IMR-90 (cell line): ENCODE measurements at regions not wholly inside any gene's neighbourhood (a gene's known extent, or its start where the extent isn't known, plus 50 kb on each side); places are given as distances from the start of the nearest gene placed in this dataset.
A peak's percentile ranks its signal among the peaks of the same experiment; 100 is the strongest.

Experiments
- ATAC-seq: fragments of 200-7000 bp; cut with Tn5 transposase; 2 replicates; pipeline ENCODE4 v1.9.1; 2020; ENCODE audit warnings: low read depth, mild to moderate bottlenecking, moderate library complexity
- BruUV-seq: library from RNA; stranded (reverse); fragments of 400-500 nt; replicated peaks from 2 replicates; lab custom pipeline; 2021; lab: Mats Ljungman, UMichigan
- CTCF ChIA-PET: fragments of 300-600 bp; formaldehyde crosslinking; extraction: SDS; loops from one replicate; lab custom pipeline; 2021; ENCODE audit warnings: antibody characterized with exemption; lab: Yijun Ruan, JAX
- POLR2A ChIA-PET: fragments of 300-600 bp; sonication (Branson Sonifier 250); formaldehyde crosslinking; loops from one replicate; lab custom pipeline; 2022; ENCODE audit warnings: antibody characterized with exemption; ENCODE audit not compliant: unreplicated experiment; lab: Charles Lee
- DNase-seq: peaks from one replicate; pipeline ENCODE4 v3.0.0; 2013
- H2AFZ ChIP-seq: replicated peaks from 2 replicates; pipeline ENCODE3; 2013; ENCODE audit warnings: low read length, mild to moderate bottlenecking; ENCODE audit not compliant: poor library complexity
- H2AK5ac ChIP-seq: 2 replicates; pipeline ENCODE4 v1.6.1; 2013; ENCODE audit warnings: low read depth, low read length, inconsistent platforms
- H2AK9ac ChIP-seq: replicated peaks from 2 replicates; pipeline ENCODE3; 2013; ENCODE audit warnings: mild to moderate bottlenecking, low read depth, low read length, moderate library complexity; ENCODE audit not compliant: poor library complexity
- H2BK120ac ChIP-seq: 2 replicates; pipeline ENCODE4 v1.6.1; 2013; ENCODE audit warnings: low read depth, low read length, inconsistent platforms
- H2BK15ac ChIP-seq: 3 replicates; pipeline ENCODE4 v1.6.1; 2013; ENCODE audit warnings: low read depth, low read length, inconsistent platforms
- H2BK20ac ChIP-seq: 2 replicates; pipeline ENCODE4 v1.6.1; 2013; ENCODE audit warnings: low read depth, mild to moderate bottlenecking, inconsistent platforms, low read length, moderate library complexity
- H2BK5ac ChIP-seq: 2 replicates; pipeline ENCODE4 v1.6.1; 2013; ENCODE audit warnings: mild to moderate bottlenecking, low read depth, low read length, inconsistent platforms; ENCODE audit not compliant: poor library complexity, severe bottlenecking
- H3K14ac ChIP-seq: replicated peaks from 2 replicates; pipeline ENCODE4 v1.6.1; 2013; ENCODE audit warnings: low read depth, low read length, inconsistent platforms
- H3K18ac ChIP-seq: 2 replicates; pipeline ENCODE4 v1.6.1; 2013; ENCODE audit warnings: low read depth, low read length, control low read depth
- H3K23ac ChIP-seq: 2 replicates; pipeline ENCODE4 v1.6.1; 2013; ENCODE audit warnings: low read depth, low read length, inconsistent platforms
- H3K27ac ChIP-seq: 2 replicates; pipeline ENCODE4 v1.5.1; 2013; ENCODE audit warnings: mild to moderate bottlenecking, control low read depth, low read length; ENCODE audit not compliant: insufficient read depth
- H3K27me3 ChIP-seq: 2 replicates; pipeline ENCODE4 v1.6.1; 2013; ENCODE audit warnings: low read length; ENCODE audit not compliant: control insufficient read depth, insufficient read depth
- H3K36me3 ChIP-seq: 2 replicates; pipeline ENCODE4 v1.6.1; 2013; ENCODE audit warnings: low read length, mixed read lengths; ENCODE audit not compliant: control insufficient read depth, insufficient read depth
- H3K4ac ChIP-seq: 2 replicates; pipeline ENCODE4 v1.6.1; 2013; ENCODE audit warnings: low read depth, low read length, inconsistent platforms
- H3K4me1 ChIP-seq: 2 replicates; pipeline ENCODE4 v1.6.1; 2013; ENCODE audit warnings: low read length, mixed read lengths; ENCODE audit not compliant: control insufficient read depth, insufficient read depth
- H3K4me2 ChIP-seq: 2 replicates; pipeline ENCODE4 v1.6.1; 2013; ENCODE audit warnings: low read depth, mild to moderate bottlenecking, control low read depth, low read length, moderate library complexity
- H3K4me3 ChIP-seq: 2 replicates; pipeline ENCODE4 v1.5.1; 2013; ENCODE audit warnings: low read depth, mild to moderate bottlenecking, control low read depth, low read length, moderate library complexity; ENCODE audit not compliant: insufficient read depth
- H3K56ac ChIP-seq: 2 replicates; pipeline ENCODE4 v1.6.1; 2013; ENCODE audit warnings: low read length, inconsistent platforms; ENCODE audit not compliant: insufficient read depth; ENCODE audit errors: extremely low read depth
- H3K79me1 ChIP-seq, 2 experiments: 2 replicates each; pipeline ENCODE4 v1.6.1; 2013; ENCODE audit warnings: low read length in 2 of 2, inconsistent platforms in 1 of 2, low read depth in 1 of 2
- H3K9ac ChIP-seq: 2 replicates; pipeline ENCODE4 v1.6.1; 2013; ENCODE audit warnings: low read depth, low read length, control low read depth
- H3K9me1 ChIP-seq: 2 replicates; pipeline ENCODE4 v1.6.1; 2013; ENCODE audit warnings: low read length, inconsistent platforms; ENCODE audit not compliant: insufficient read depth
- H3K9me3 ChIP-seq: 2 replicates; pipeline ENCODE4 v1.6.1; 2013; ENCODE audit warnings: low read length; ENCODE audit not compliant: control insufficient read depth, insufficient read depth
- H4K20me1 ChIP-seq: 2 replicates; pipeline ENCODE4 v1.6.1; 2013; ENCODE audit warnings: low read length, inconsistent platforms; ENCODE audit not compliant: insufficient read depth
- H4K5ac ChIP-seq: 2 replicates; pipeline ENCODE4 v1.6.1; 2013; ENCODE audit warnings: mild to moderate bottlenecking, low read depth, low read length, control low read depth
- H4K8ac ChIP-seq, 2 experiments: 2 replicates each; pipeline ENCODE4 v1.6.1; 2013; ENCODE audit warnings: low read depth in 2 of 2, low read length in 2 of 2, control low read depth in 1 of 2, inconsistent platforms in 1 of 2
- H4K91ac ChIP-seq: 2 replicates; pipeline ENCODE4 v1.6.1; 2013; ENCODE audit warnings: low read depth, low read length, inconsistent platforms; ENCODE audit not compliant: insufficient read depth
- BHLHE40 ChIP-seq: fragments of 150-350 bp; IDR thresholded peaks from 2 replicates; pipeline ENCODE4 v1.6.1; 2016; ENCODE audit warnings: mild to moderate bottlenecking, low read depth, low read length
- MAFK ChIP-seq: IDR thresholded peaks from 2 replicates; pipeline ENCODE4 v1.6.1; 2012; ENCODE audit warnings: low read depth, low read length, improper control_type of control experiment
- dilution Hi-C: fragments of 300-500 bp; cut with HindIII; formaldehyde crosslinking; loops from one replicate; pipeline ENCODE4 v1.14.3; 2018; ENCODE audit warnings: low sequenced_read_pairs; ENCODE audit not compliant: unreplicated experiment
- in situ Hi-C: fragments of 300-500 bp; cut with MboI; formaldehyde crosslinking; loops from 3 replicates; pipeline ENCODE4 v1.14.3; 2019; ENCODE audit warnings: low sequenced_read_pairs, inconsistent platforms, mixed read lengths
- intact Hi-C: fragments of 100-400 bp; cut with micrococcal nuclease; formaldehyde crosslinking; loops from 2 replicates; pipeline ENCODE4 v1.10.0; 2022
- TF ChIP-seq, protein P1 (sequence below): fragments of 150-350 bp; IDR thresholded peaks from 2 replicates; pipeline ENCODE4 v1.6.1; 2016; ENCODE audit warnings: low read depth, mild to moderate bottlenecking, low read length, moderate library complexity, borderline replicate concordance

DNA sequence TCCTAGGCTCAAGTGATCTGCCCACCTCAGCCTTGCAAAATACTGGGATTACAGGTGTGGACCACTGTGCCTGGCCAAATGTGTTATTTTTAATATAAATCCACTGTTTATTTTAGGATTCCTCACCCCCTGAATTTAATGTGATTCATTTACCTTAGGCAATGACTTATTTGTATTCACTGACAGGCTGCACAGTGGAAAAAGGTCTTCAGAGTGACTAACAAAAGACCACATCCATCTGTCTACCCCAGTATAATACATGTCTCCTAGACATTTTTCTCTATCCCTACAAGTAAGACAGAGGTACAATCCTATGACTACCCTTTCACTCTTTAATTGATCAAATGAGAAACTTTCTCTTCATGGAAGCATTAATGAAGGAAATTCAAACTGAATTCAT lies 230.2 kb downstream of the AHR start:
- TF ChIP-seq MAFK (no peak), BHLHE40 (no peak)
- TF ChIP-seq, protein P1, sequence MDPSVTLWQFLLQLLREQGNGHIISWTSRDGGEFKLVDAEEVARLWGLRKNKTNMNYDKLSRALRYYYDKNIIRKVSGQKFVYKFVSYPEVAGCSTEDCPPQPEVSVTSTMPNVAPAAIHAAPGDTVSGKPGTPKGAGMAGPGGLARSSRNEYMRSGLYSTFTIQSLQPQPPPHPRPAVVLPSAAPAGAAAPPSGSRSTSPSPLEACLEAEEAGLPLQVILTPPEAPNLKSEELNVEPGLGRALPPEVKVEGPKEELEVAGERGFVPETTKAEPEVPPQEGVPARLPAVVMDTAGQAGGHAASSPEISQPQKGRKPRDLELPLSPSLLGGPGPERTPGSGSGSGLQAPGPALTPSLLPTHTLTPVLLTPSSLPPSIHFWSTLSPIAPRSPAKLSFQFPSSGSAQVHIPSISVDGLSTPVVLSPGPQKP = no peak
- no peak overlapping the region for H2AK5ac ChIP-seq
- no peak overlapping the region for H3K14ac ChIP-seq
- H3K36me3 ChIP-seq = no peaks in the 10 kb centered on the region
- no peak overlapping the region for H2BK120ac ChIP-seq
- H3K56ac ChIP-seq = no peak overlapping the region
- peaks cover 9% of the 10 kb centered on the region for H3K9me1 ChIP-seq
- H3K4me2 ChIP-seq = no peak overlapping the region
- BruUV-seq = no TSS peak
- DNase-seq (peak; percentile 10), ATAC-seq (no peak)
- dilution Hi-C loops (no loop called here), intact Hi-C loops (no loop called here), in situ Hi-C loops (no loop called here)
- H3K4ac ChIP-seq = 0 out of 2 replicates have a peak overlapping the region, but pooled peaks have one; percentile 25
- no peak overlapping the region for H2AK9ac ChIP-seq
- no peak overlapping the region for H3K23ac ChIP-seq
- no peak overlapping the region for H2BK20ac ChIP-seq
- H3K79me1 ChIP-seq = no peaks in the 10 kb centered on the region
- H3K4me3 ChIP-seq = no peak overlapping the region
- H3K9me3 ChIP-seq = no peaks in the 10 kb centered on the region
- no peak overlapping the region for H3K9ac ChIP-seq
- H3K27me3 ChIP-seq = no peaks in the 10 kb centered on the region
- H2BK15ac ChIP-seq = no peak overlapping the region
- no peak overlapping the region for H4K91ac ChIP-seq
- ChIA-PET CTCF (no interaction called here), POLR2A (no interaction called here)
- H3K18ac ChIP-seq = no peak overlapping the region
- no peak overlapping the region for H4K5ac ChIP-seq
- H4K20me1 ChIP-seq = no peaks in the 10 kb centered on the region
- no peak overlapping the region for H2AFZ ChIP-seq
- H3K4me1 ChIP-seq = peaks cover 15% of the 10 kb centered on the region
- H2BK5ac ChIP-seq = no peak overlapping the region
- H4K8ac ChIP-seq = no peak overlapping the region
- H3K27ac ChIP-seq = no peak overlapping the region
